ENCODE measurements at regions not wholly inside any gene's neighbourhood (a gene's known extent, or its start where the extent isn't known, plus 50 kb on each side); places are given as distances from the start of the nearest gene placed in this dataset.

DNA sequence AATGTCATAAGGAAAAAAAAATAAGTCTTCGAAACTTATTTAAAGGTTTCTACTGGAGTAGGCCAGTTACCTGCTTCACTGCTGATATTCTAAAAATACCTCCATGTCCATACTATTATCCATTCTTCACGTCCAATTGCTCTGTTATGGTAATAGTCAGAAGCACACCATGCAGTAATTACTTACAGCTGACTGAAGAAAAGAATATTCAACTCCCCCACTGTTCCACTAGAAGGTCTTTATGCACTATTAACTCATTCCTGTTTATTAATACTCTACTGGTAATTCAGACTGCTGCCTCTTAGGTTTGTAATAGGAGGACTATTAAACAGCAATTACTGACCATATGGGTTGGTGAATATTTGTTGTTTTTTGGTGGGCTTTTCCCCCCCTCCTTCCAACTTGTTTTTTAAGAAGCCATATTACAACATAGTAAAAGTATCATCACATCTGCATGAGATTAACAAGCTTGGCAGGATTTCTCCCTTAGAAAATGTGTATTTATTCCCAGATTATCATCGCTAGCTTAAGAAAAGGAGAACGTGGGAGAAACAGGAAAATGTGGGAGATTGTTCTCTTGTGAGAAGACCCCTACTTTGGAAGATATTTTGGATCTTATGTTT lies 806.4 kb upstream of the FANCL start:
- TF ChIP-seq POLR2AphosphoS5 (IDR thresholded peaks at IDR 0.05) (no peak), POLR2A (IDR thresholded peaks at IDR 0.05) (no peak), EP300 (IDR thresholded peaks at IDR 0.05; ENCODE audit: low read depth) (no peak)
- TF ChIP-seq, protein P1, sequence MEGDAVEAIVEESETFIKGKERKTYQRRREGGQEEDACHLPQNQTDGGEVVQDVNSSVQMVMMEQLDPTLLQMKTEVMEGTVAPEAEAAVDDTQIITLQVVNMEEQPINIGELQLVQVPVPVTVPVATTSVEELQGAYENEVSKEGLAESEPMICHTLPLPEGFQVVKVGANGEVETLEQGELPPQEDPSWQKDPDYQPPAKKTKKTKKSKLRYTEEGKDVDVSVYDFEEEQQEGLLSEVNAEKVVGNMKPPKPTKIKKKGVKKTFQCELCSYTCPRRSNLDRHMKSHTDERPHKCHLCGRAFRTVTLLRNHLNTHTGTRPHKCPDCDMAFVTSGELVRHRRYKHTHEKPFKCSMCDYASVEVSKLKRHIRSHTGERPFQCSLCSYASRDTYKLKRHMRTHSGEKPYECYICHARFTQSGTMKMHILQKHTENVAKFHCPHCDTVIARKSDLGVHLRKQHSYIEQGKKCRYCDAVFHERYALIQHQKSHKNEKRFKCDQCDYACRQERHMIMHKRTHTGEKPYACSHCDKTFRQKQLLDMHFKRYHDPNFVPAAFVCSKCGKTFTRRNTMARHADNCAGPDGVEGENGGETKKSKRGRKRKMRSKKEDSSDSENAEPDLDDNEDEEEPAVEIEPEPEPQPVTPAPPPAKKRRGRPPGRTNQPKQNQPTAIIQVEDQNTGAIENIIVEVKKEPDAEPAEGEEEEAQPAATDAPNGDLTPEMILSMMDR (IDR thresholded peaks at IDR 0.05): no peak

Measured in transverse colon (tissue), 4 donors.